ENCODE measurements at regions not wholly inside any gene's neighbourhood (a gene's known extent, or its start where the extent isn't known, plus 50 kb on each side); places are given as distances from the start of the nearest gene placed in this dataset.

GRCh38 chr6:164142322-164142721 is 727.8 kb downstream of the QKI start:
- TF ChIP-seq ARNT (IDR thresholded peaks at IDR 0.05) = no peak
- no peak for TF ChIP-seq KAT7 (CRISPR knock-in tag; IDR thresholded peaks at IDR 0.05; ENCODE audit: borderline replicate concordance)
- TF ChIP-seq, protein P1, sequence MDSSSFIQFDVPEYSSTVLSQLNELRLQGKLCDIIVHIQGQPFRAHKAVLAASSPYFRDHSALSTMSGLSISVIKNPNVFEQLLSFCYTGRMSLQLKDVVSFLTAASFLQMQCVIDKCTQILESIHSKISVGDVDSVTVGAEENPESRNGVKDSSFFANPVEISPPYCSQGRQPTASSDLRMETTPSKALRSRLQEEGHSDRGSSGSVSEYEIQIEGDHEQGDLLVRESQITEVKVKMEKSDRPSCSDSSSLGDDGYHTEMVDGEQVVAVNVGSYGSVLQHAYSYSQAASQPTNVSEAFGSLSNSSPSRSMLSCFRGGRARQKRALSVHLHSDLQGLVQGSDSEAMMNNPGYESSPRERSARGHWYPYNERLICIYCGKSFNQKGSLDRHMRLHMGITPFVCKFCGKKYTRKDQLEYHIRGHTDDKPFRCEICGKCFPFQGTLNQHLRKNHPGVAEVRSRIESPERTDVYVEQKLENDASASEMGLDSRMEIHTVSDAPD (CRISPR knock-in tag; IDR thresholded peaks at IDR 0.05) = no peak
- no peak for TF ChIP-seq SMARCC2 (IDR thresholded peaks at IDR 0.05; ENCODE audit: low read depth)
- no peak for TF ChIP-seq SIN3A (IDR thresholded peaks at IDR 0.05; ENCODE audit: borderline replicate concordance in 2 of 2, control insufficient read depth in 1 of 2, low read depth in 2 of 2, low read length in 2 of 2)
- TF ChIP-seq, protein P2, sequence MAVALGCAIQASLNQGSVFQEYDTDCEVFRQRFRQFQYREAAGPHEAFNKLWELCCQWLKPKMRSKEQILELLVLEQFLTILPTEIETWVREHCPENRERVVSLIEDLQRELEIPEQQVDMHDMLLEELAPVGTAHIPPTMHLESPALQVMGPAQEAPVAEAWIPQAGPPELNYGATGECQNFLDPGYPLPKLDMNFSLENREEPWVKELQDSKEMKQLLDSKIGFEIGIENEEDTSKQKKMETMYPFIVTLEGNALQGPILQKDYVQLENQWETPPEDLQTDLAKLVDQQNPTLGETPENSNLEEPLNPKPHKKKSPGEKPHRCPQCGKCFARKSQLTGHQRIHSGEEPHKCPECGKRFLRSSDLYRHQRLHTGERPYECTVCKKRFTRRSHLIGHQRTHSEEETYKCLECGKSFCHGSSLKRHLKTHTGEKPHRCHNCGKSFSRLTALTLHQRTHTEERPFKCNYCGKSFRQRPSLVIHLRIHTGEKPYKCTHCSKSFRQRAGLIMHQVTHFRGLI (CRISPR knock-in tag; IDR thresholded peaks at IDR 0.05) = no peak
- TF ChIP-seq TGIF2 (CRISPR knock-in tag; IDR thresholded peaks at IDR 0.05) = no peak
- no peak for TF ChIP-seq ZNF512 (tag; IDR thresholded peaks at IDR 0.05)
- no peak for TF ChIP-seq POLR3A (IDR thresholded peaks at IDR 0.05; ENCODE audit: borderline replicate concordance, extremely low read depth, insufficient read depth, insufficient read length)
- TF ChIP-seq EZH2 (IDR thresholded peaks at IDR 0.05; ENCODE audit: borderline replicate concordance, low read depth, low read length) = no peak
- no peak for TF ChIP-seq POLR2A (conservative IDR thresholded peaks at IDR 0.05)
- no peak for TF ChIP-seq ZNF212 (CRISPR knock-in tag; IDR thresholded peaks at IDR 0.05)
- no peak for TF ChIP-seq SAFB (IDR thresholded peaks at IDR 0.05; ENCODE audit: borderline replicate concordance, low read depth, low read length)
- no peak for TF ChIP-seq ZNF592 (IDR thresholded peaks at IDR 0.05)

Data from K562 (cell line).